ENCODE measurements at regions not wholly inside any gene's neighbourhood (a gene's known extent, or its start where the extent isn't known, plus 50 kb on each side); places are given as distances from the start of the nearest gene placed in this dataset.

DNA sequence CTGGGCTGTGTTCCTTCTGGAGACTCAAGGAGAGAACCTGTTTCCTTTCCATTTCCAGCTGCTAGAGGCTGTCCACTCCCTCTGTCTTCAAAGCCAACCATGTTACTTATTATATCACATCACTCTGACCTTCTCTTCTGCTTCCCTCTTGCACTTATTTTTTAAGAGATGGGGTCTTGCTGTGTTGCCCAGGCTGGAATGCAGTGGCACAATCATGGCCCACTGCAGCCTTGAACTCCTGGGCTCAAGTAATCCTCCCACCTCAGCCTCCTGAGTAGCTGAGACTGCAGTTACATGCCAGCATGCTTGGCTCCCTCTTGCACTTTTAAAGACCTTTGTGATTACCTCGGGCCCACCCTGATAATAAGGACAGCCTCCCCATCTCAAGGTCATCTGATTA is 160.0 kb upstream of the DTNBP1 start:
- Histone ChIP-seq H3K4me1 (no peaks in the 10 kb centered on the region), H3K27me3 (replicated peaks; ENCODE audit: control insufficient read depth, insufficient read depth, low read length) (0 out of 2 replicates have a peak, but pooled peaks cover 1% of the 10 kb centered on the region), H3K9me3 (no peaks in the 10 kb centered on the region), H3K4me3 (ENCODE audit: low read depth, low read length) (no peak overlapping the region), H3K36me3 (ENCODE audit: control insufficient read depth, insufficient read depth, low read length) (no peaks in the 10 kb centered on the region)
- Mint-ChIP-seq H3K4me1 (ENCODE audit: low read depth, unreplicated experiment) (no peaks in the 10 kb centered on the region), H3K4me3 (ENCODE audit: unreplicated experiment) (no peak overlapping the region), H3K36me3 (ENCODE audit: insufficient read depth, unreplicated experiment) (no peaks in the 10 kb centered on the region), H3K27me3 (ENCODE audit: insufficient read depth, unreplicated experiment) (peaks cover 12% of the 10 kb centered on the region), H3K9me3 (ENCODE audit: unreplicated experiment) (no peaks in the 10 kb centered on the region), H3K27ac (ENCODE audit: unreplicated experiment) (no peak overlapping the region)
- ChIA-PET CTCF (no interaction called here), POLR2A (no interaction called here)
- TF ChIP-seq, protein P1, sequence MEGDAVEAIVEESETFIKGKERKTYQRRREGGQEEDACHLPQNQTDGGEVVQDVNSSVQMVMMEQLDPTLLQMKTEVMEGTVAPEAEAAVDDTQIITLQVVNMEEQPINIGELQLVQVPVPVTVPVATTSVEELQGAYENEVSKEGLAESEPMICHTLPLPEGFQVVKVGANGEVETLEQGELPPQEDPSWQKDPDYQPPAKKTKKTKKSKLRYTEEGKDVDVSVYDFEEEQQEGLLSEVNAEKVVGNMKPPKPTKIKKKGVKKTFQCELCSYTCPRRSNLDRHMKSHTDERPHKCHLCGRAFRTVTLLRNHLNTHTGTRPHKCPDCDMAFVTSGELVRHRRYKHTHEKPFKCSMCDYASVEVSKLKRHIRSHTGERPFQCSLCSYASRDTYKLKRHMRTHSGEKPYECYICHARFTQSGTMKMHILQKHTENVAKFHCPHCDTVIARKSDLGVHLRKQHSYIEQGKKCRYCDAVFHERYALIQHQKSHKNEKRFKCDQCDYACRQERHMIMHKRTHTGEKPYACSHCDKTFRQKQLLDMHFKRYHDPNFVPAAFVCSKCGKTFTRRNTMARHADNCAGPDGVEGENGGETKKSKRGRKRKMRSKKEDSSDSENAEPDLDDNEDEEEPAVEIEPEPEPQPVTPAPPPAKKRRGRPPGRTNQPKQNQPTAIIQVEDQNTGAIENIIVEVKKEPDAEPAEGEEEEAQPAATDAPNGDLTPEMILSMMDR (IDR thresholded peaks at IDR 0.05; ENCODE audit: insufficient read depth in 1 of 2, low read depth in 1 of 2, low read length in 1 of 2, severe bottlenecking in 1 of 2, unreplicated experiment in 1 of 2) = no peak
- BruUV-seq (replicated peaks) = no TSS peak
- intact Hi-C loops (cut with micrococcal nuclease; ENCODE audit: unreplicated experiment) = no loop called here
- DNase-seq = no peak

DNA sequence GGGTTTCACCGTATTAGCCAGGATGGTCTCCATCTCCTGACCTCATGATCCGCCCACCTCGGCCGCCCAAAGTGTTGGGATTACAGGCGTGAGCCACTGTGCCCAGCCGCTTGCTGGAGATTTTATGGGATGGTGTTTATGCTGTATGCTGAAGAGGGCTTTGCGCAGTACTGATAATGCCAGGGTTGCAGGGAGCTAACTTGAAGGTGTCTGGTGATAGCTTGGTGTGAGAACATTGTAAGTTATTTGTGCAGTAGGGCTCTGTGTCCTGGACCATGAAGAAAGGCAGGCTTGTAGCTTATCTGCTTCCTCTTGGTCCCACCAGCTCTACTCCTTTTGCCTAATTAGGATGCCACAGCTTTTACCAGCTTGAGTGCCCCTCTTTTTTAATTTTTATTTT is 157.0 kb upstream of the DTNBP1 start:
- H3K4me3 ChIP-seq (ENCODE audit: low read depth, low read length) = no peak overlapping the region
- no peaks in the 10 kb centered on the region for H3K4me1 ChIP-seq
- Mint-ChIP-seq H3K36me3 (ENCODE audit: insufficient read depth, unreplicated experiment) (no peaks in the 10 kb centered on the region), H3K4me3 (ENCODE audit: unreplicated experiment) (no peak overlapping the region), H3K4me1 (ENCODE audit: low read depth, unreplicated experiment) (no peaks in the 10 kb centered on the region), H3K9me3 (ENCODE audit: unreplicated experiment) (no peaks in the 10 kb centered on the region), H3K27me3 (ENCODE audit: insufficient read depth, unreplicated experiment) (peaks cover 3% of the 10 kb centered on the region), H3K27ac (ENCODE audit: unreplicated experiment) (no peak overlapping the region)
- no peaks in the 10 kb centered on the region for H3K36me3 ChIP-seq (ENCODE audit: control insufficient read depth, insufficient read depth, low read length)
- TF ChIP-seq, protein P1 (IDR thresholded peaks at IDR 0.05; ENCODE audit: insufficient read depth in 1 of 2, low read depth in 1 of 2, low read length in 1 of 2, severe bottlenecking in 1 of 2, unreplicated experiment in 1 of 2) = no peak
- intact Hi-C loops (cut with micrococcal nuclease; ENCODE audit: unreplicated experiment) = no loop called here
- 0 out of 2 replicates have a peak, but pooled peaks cover 1% of the 10 kb centered on the region for H3K27me3 ChIP-seq (replicated peaks; ENCODE audit: control insufficient read depth, insufficient read depth, low read length)
- POLR2A ChIA-PET = no interaction called here
- CTCF ChIA-PET = no interaction called here
- DNase-seq = no peak
- BruUV-seq (replicated peaks) = no TSS peak
- no peaks in the 10 kb centered on the region for H3K9me3 ChIP-seq

DNA sequence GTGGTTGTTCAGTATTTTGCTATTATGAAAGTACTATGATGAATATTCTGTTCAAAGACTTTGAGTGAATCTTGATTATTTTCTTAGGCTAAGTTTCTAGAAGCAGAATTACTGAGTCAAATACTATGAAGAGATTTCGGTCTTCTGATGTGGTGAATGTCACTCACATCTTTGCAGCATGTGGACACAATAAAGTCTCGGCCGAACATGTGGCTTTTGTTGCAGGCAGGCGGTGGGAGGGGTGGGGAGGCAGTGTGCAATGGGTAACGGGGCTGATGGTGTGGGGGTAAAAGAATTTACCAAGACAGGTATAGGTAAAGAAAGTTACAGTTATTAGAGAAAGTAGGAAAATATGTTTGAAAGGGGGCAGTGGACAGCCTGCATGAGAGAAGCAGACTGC is 156.4 kb upstream of the DTNBP1 start:
- Histone ChIP-seq H3K4me1 (no peaks in the 10 kb centered on the region), H3K36me3 (ENCODE audit: control insufficient read depth, insufficient read depth, low read length) (no peaks in the 10 kb centered on the region), H3K27me3 (replicated peaks; ENCODE audit: control insufficient read depth, insufficient read depth, low read length) (no peaks in the 10 kb centered on the region), H3K4me3 (ENCODE audit: low read depth, low read length) (no peak overlapping the region), H3K9me3 (no peaks in the 10 kb centered on the region)
- Mint-ChIP-seq H3K4me1 (ENCODE audit: low read depth, unreplicated experiment) (no peaks in the 10 kb centered on the region), H3K36me3 (ENCODE audit: insufficient read depth, unreplicated experiment) (no peaks in the 10 kb centered on the region), H3K4me3 (ENCODE audit: unreplicated experiment) (no peak overlapping the region), H3K27me3 (ENCODE audit: insufficient read depth, unreplicated experiment) (peaks cover 3% of the 10 kb centered on the region), H3K9me3 (ENCODE audit: unreplicated experiment) (no peaks in the 10 kb centered on the region), H3K27ac (ENCODE audit: unreplicated experiment) (no peak overlapping the region)
- DNase-seq = no peak
- BruUV-seq (replicated peaks) = no TSS peak
- TF ChIP-seq, protein P1 (IDR thresholded peaks at IDR 0.05; ENCODE audit: insufficient read depth in 1 of 2, low read depth in 1 of 2, low read length in 1 of 2, severe bottlenecking in 1 of 2, unreplicated experiment in 1 of 2) = no peak
- intact Hi-C loops (cut with micrococcal nuclease; ENCODE audit: unreplicated experiment) = no loop called here
- CTCF ChIA-PET = no interaction called here
- POLR2A ChIA-PET = no interaction called here
